ENCODE measurements at regions not wholly inside any gene's neighbourhood (a gene's known extent, or its start where the extent isn't known, plus 50 kb on each side); places are given as distances from the start of the nearest gene placed in this dataset.
"Not testable (repeated sequence)": the region's sequence is repeated elsewhere in the genome, so short reads cannot be mapped to it uniquely, and the experiment has no call there.

DNA sequence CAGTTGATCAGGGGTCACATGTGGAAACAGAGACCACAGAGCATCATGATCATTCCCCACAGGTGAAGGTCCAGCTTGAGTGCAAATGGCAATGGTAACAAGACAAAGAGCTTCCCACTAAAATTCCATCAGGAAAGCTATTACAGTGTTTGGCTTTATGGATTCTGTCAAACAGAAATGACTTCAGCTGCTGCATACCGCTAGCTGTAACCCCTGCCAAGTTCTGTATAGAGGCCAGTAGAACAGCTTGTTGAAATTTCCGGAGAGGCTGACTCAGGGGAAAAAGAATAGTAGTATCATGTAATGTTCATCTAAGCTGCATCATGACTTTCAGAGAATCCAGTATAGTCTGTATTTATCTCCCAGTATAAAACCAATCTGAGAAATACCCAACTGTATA is 1704.7 kb downstream of the SLITRK5 start:
- DNase-seq, result peak; percentile 80

DNA sequence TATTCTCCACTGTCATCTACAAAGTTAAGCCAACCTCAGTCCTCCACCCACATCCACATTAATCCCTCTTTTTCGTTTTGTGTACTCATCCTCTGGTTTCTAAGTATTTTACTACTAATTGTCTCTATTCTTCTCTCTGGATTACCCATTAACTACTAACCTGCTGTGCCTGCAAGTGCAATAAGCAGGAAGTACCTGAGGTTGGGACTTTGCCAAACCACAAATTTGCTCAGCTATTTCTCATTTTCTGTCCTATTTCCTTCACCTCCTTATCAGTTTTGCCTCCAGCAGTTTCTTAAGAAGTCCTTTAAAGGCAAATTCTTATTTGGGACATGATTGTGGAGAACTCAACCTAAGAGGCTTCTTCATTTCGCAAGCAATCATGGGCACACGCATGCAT is 1708.9 kb downstream of the SLITRK5 start:
- no peak for DNase-seq

- no peak for DNase-seq
Measured at GRCh38 chr13:89382981-89383380, 1711.8 kb downstream of the SLITRK5 start.

DNA sequence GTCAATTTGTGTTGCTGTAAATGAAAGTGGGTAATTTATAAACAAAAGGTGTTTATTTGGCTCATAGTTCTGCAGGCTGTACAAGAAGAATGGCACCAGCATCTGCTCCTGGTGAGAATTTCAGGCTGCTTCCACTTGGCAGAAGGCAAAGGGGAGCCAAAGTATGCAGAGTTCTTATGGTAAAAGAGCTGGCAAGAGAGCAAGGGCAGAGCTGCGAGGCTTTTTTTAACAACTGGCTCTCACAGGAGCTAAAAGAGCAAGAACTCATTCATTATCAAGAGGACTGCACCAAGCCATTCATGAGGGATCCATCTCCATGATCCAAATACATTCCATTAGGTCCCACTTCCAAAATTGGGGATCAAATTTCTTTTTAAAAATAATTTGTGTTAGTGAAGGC is 1712.7 kb downstream of the SLITRK5 start:
- no peak for DNase-seq

DNA sequence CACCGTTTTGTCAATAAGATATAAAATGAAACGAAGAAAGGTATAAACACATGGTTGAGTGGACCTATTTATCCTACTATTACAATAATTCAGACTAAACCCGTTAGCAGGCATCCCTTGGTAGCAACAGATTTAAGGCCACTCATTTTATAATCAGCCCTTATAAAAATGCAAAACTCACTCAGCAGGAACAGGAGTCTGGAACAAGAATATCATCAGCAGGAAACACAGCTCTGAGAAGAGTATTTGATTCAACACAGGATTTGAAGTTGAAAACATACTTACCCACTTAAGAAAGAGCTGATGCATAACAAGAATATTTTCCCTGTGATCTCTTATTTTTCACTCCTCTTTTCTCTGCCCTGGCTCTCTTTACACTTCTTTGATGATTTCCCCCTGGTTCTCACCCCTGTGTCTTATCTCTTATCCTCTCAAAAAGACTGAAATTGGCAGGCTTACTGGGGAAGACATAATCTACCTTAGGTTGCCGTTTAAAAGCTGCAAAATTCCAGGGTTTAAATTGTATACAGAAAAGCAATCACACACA is 1722.7 kb downstream of the SLITRK5 start:
- no peak for DNase-seq

GRCh38 chr13:89401264-89401675 is 1730.1 kb downstream of the SLITRK5 start:
- peak; percentile 5 for DNase-seq

GRCh38 chr13:89402211-89402610 is 1731.0 kb downstream of the SLITRK5 start:
- DNase-seq, result no peak

GRCh38 chr13:89406096-89406495 is 1734.9 kb downstream of the SLITRK5 start:
- not testable (repeated sequence) for DNase-seq

GRCh38 chr13:89407357-89407756 is 1736.2 kb downstream of the SLITRK5 start:
- no peak for DNase-seq

- no peak for DNase-seq
Measured at GRCh38 chr13:89432997-89433396, 1761.8 kb downstream of the SLITRK5 start.

GRCh38 chr13:89434624-89435023 is 1763.5 kb downstream of the SLITRK5 start:
- DNase-seq, result not testable (repeated sequence)

GRCh38 chr13:89454681-89455080 is 1783.5 kb downstream of the SLITRK5 start:
- DNase-seq, result no peak

DNA sequence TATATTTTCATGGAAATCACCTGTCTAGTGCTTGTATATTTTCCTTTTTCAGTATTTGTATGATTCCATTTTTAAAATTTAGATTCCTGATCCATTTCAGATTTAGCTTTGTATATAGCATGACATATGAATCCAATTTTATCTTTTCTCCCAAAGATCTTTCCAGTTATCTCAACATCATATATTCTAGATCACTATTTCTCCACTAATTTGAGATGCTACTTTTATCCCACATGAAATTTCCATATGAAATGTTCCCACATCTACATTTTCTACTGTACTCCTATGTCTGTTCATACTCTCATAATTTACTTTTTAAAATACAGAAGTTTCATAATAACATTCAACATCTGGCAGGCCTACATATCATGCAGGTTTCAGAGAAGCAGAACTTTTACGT is 1784.1 kb downstream of the SLITRK5 start:
- DNase-seq, result no peak

- DNase-seq, result no peak
Measured at GRCh38 chr13:89455741-89456140, 1784.6 kb downstream of the SLITRK5 start.

DNA sequence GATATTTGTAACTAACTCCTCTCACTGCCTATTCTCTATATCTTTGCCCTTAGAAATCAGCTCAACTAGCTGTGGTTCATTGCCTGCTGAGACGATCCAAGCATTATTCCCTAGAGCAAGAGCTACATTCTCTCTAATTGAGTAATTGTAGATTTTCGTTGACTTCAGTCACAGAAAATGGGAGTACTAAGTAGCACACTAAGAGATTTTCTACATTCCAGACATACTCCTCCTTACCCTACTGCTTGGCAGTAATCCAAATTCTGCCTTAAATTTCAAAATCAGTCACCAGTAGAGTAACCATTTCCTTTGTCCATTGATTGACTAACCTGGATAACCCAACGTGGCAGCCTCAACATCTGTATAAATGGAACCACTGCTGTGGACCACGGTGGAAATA is 1786.8 kb downstream of the SLITRK5 start:
- DNase-seq, result no peak

DNA sequence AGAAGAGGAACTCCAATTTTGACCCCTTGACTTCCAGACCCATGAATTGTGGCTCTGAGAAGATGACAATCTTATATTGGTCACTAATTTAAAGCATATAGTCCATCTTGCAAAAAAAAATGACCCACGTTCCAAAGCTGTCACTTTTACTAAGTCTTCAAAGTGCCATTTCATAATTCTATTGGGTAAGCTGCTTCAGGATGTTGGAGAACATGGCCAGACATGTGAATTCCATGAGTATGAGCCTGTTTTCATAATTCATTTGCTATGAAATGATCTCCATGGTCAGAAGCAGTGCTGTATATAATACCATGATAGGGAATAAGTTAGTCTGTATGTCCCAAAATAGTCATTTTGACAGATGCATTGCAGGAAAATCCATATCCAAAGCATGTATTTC is 1787.3 kb downstream of the SLITRK5 start:
- DNase-seq, result no peak

- not testable (repeated sequence) for DNase-seq
Measured at GRCh38 chr13:89460895-89461294, 1789.7 kb downstream of the SLITRK5 start.

- no peak for DNase-seq
Measured at GRCh38 chr13:89465366-89465765, 1794.2 kb downstream of the SLITRK5 start.

GRCh38 chr13:89468081-89468480 is 1796.9 kb downstream of the SLITRK5 start:
- no peak for DNase-seq

GRCh38 chr13:89470901-89471300 is 1799.7 kb downstream of the SLITRK5 start:
- no peak for DNase-seq

- no peak for DNase-seq
Measured at GRCh38 chr13:89474432-89474831, 1803.3 kb downstream of the SLITRK5 start.

DNA sequence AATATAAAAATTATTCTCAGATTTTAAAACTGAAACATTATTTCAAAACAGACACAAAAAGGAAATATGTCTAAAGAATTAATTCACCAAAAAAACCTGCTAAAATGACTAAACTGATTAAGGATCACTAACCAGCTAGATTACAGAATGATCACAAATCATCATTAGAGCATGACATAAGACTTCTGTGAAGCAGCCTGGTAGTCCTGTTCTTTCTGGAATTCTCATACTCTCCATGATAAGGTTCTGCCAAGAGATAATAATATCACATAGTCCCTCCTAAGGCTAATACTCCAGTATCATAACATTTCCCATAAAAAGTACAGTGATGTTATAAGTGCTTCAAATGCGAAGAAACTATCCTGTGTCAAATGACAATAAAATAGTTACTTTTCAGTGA is 1814.9 kb downstream of the SLITRK5 start:
- DNase-seq, result no peak

DNA sequence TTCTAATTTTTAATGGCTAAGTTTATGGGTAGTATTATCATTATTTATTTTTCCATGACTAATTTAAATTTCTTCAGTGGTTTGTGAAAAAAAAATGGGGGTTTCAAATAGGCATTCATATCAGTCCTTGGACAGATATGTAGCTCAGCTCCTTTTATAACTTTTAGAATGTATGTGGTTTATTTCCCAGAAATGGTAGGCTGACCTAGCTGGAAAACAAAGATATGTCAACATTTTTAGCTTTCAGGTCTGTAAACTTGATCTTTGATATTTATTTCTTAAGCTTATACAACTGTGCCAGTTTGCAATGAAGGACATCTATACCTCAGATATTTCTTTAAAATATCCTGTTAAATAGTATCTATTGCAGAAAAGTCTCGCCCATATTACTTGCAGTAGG is 1815.5 kb downstream of the SLITRK5 start:
- DNase-seq, result no peak

GRCh38 chr13:89490661-89491060 is 1819.5 kb downstream of the SLITRK5 start:
- no peak for DNase-seq

DNA sequence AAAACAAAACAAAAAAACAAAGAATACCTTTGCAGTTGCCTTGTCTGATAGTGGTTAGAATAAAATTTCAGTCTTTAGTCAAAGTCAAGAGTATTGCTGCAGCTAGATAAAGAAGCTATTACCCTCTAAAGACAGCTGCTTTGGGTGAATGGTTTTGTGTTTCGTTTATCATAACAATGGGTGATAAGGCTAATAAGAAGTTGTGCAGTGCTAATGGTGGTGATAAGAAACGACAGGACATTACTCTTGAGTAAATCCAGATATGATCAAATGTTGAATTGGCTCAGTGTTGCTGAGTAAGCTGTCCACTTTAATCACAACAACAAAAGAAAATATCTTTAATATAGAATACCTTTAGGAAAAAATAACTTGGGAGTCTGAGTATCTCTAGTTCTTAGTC is 1825.3 kb downstream of the SLITRK5 start:
- no peak for DNase-seq
